ENCODE measurements at regions not wholly inside any gene's neighbourhood (a gene's known extent, or its start where the extent isn't known, plus 50 kb on each side); places are given as distances from the start of the nearest gene placed in this dataset.
"Not testable (repeated sequence)": the region's sequence is repeated elsewhere in the genome, so short reads cannot be mapped to it uniquely, and the experiment has no call there.

DNA sequence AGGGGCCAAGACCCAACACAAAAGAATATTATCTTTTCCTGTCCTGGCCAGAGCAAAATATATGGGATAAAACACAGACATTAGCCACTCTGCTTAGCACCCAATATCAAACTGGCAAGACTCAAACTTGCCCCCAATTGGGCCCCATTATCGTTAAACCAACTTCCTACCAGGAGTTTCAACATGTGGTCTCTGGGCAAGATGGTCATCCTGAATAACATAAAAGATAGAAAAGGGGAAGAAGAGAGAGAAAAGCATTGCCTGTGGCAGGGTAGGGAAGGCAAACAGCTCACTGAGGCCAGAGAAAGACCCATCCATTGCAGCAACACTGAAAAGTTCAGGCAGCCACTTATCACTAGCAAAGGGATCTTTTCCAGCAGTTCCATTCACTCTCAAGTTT lies 502.1 kb downstream of the KIF2B start:
- in situ Hi-C loops (cut with HindIII; ENCODE audit: low sequenced_read_pairs): no loop called here

DNA sequence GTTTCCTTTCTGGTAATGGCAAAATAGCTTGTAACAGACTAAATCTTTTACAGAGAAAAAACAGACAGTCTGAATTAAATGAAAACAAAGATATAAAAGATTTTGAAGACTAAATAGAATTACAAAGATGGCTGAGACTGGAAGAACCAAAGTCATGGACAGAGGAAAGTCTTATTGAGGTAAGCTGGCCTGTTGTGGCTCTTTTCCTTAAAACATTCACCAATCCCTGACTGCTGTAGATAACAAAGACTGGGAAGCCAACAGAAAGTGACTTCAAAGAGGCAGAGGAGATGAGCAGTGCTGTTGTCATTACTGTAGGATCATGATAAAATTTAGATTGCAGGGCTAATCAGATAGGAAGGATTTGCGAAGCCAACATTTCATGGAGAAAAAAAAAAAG lies 517.0 kb downstream of the KIF2B start:
- in situ Hi-C loops (cut with HindIII; ENCODE audit: low sequenced_read_pairs): no loop called here

DNA sequence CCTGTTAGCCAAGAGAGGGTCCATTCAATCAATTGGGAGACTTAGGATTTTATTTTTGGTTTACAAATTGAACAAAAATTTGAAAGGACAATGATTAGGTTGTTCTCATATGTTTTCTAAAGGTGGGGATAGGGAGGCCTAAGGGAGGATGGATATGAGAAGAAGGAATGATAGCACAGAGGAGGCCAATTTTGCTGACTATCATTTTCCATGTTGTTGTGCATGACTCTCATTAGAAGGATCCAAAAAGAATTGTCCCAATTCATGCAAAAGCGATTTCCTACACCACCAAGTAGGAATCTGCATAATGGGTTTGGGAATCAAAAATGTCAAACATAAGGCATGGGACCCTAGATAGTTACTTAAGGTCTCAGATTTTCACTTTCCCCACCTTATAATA lies 524.8 kb downstream of the KIF2B start:
- in situ Hi-C loops (cut with HindIII; ENCODE audit: low sequenced_read_pairs): no loop called here

DNA sequence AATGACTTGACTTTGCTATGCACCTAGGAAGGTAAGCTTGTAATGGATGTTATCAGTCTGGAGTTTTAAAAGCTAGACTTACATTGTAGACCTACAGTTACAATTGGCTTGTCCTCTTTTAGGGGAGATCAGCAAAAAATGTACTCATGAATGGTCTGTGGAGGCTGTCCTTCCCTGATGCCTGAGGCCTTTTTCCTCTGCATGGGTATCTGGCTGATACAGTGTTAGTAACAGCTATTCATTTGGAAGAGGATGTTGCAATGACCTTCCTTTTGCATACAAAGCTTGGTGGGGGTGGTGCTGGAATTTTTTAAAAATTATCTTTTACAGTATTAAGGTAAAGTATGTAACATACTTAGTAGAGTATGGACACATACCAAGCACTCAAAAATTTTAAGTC lies 525.5 kb downstream of the KIF2B start:
- in situ Hi-C loops (cut with HindIII; ENCODE audit: low sequenced_read_pairs): no loop called here

DNA sequence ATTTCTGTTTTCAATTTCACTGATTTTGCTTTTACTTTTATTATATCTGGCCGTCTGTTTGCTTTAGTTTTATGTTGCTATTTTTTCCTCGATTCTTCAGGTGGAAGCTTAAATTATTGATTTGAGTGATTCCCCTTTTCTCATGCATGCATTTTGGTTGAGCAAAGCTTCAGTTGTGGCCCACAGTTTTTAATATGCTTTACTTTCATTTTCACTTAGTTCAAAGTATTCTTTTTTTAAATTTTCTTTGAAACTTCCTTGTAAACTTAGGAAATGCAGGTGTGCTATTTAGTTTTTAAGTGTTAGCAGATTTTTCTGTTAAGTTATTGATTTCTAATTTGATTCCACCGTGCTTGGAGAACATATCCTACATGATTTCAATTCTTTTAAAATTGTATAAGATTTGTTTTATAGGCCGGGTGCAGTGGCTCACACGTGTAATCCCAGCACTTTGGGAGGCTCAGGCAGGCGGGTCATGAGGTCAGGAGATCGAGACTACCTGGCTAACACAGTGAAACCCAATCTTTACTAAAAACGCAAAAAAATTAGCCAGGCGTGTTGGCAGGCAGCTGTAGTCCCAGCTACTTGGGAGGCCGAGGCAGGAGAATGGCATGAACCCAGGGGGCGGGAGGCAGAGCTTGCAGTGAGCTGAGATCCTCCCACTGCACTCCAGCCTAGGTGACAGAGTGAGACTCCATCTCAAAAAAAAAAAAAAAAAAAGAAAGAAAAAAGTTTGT lies 531.2 kb downstream of the KIF2B start:
- in situ Hi-C loops (cut with HindIII; ENCODE audit: low sequenced_read_pairs): no loop called here

DNA sequence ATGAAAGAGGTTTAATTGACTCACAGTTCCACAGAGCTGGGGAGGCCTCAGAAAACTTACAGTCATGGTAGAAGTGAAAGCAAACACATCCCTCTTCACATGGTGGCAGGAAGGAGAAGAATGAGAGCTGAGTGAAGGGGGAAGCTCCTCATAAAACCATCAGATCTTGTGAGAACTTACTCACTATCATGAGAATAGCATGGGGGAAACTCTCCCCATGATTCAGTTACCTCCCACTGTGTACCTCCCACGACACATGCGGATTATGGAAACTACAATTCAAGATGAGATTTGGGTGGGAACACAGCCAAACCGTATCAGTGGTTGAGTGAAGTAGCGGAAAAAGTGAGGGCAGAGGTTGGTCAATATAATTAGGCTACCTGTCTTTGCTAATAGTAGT lies 538.3 kb downstream of the KIF2B start:
- in situ Hi-C loops (cut with HindIII; ENCODE audit: low sequenced_read_pairs): not testable (repeated sequence)

DNA sequence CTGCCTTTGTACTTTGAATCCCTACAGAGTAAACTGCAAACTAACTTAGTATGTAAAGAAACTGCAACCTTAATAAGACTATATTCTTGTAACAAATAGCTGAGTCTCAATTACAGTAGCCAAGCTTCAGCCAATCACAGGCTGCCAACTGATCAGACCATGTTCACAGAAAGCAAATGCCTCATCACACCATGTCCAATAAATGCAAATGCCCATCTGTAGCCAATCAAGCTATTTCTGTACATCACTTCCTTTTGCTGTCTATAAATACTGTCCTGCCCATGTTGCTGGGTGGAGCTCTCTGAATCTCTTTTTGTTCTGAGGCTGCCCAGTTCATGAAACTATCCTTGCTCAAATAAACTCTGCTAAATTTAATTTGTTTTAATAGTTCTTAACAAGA lies 531.7 kb upstream of the TOM1L1 start:
- in situ Hi-C loops (cut with HindIII; ENCODE audit: low sequenced_read_pairs): no loop called here

DNA sequence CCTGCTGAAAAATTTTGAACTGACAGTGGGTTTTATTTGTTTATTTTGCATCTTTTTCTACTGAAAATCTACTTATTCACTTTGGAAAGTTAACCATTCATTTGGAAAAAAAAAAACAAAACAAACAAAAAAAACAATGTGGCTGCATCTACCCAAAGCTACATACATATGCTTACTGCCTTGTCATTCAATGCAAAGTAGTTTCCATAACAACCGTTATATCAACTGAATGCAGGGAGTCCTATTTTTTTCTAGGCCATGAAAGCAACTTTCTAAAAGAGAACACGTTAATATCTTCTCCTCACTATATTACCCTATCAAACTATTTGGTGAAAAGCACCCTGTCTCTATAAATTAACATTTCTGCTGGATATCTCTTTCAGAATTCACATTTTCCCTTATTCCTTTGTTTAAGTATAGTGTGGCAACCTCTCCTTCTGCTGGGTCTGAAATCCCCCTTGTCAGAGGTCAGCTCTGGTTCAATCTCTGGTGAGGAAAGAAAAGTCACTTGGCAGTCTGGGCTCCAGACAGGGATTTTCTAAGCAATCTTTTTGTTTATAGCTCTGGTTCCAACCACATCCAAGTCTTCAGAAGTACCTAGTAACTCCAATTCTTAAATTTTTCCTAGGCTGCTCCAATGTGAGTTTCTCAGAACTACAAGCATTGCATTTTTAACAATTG lies 528.4 kb upstream of the TOM1L1 start:
- in situ Hi-C loops (cut with HindIII; ENCODE audit: low sequenced_read_pairs): no loop called here

DNA sequence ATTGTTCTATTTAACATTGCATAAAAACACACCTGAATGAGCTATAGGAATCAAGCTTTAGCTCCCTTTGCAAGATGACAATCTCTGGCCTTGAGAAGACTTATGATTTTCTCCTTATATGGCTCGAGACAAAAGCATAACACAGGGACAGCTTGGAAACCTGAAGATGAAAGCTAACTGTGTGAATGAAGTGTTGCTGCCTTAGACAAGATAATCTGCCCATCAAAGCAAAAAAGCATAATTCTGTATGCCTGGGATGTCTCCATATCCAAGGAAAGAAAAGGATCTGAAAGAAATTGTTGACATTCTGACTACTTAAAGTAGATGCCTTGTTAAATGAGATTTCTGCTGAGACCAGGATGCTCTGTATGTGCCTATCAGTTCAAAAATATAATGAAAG lies 526.7 kb upstream of the TOM1L1 start:
- in situ Hi-C loops (cut with HindIII; ENCODE audit: low sequenced_read_pairs): no loop called here

DNA sequence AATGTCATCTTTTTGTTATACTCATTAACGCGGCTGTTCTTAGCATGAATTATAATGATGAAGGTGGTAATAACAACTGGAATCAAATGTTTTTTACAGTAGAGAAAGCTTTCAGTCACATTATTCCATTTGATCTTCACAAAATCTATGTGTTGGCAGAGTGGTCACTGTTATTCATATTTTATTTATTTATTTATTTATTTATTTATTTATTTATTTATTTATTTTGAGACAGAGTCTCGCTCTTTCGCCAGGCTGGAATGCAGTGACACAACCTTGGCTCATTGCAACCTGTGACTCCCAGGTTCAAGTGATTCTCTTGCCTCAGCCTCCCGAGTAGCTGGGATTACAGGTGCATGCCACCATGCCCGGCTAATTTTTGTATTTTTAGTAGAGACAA lies 524.2 kb upstream of the TOM1L1 start:
- in situ Hi-C loops (cut with HindIII; ENCODE audit: low sequenced_read_pairs): not testable (repeated sequence)

DNA sequence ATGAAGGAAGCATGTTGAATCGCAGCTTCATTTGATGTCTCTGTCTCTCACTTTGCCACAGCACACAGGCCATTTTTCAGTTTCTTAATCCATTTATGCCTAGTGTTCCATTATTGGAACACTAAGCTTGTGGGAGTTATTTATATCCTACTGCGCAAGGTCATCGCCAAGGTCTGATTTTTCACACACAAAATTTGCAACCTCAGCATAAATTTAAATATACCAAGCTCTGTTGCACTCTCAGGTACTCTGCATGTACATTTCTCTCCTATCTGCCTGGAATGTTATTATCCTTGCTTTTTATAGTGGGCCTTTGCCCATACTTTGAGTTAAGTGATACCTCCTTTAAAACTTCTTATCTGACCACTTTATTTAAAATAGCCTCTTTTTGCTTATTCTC lies 519.2 kb upstream of the TOM1L1 start:
- in situ Hi-C loops (cut with HindIII; ENCODE audit: low sequenced_read_pairs): no loop called here

DNA sequence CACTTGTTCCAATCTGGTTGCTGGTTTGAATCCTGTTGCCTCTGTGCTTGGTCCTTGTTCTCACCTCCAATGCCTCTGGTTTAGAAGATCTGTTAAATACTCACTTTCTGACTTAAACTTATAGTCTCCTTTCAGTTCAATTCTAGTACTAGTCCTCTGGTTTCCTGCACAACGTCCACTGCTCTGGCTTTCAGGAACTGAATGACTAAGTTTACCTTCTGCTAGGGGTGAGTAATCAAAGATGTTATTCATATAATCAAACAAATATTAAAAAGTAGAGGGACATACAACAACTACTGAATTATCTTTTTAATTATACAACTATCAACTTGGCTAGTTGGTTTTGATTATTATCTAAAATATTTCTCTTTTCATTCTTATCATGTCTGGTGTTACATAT lies 496.4 kb upstream of the TOM1L1 start:
- in situ Hi-C loops (cut with HindIII; ENCODE audit: low sequenced_read_pairs): no loop called here

DNA sequence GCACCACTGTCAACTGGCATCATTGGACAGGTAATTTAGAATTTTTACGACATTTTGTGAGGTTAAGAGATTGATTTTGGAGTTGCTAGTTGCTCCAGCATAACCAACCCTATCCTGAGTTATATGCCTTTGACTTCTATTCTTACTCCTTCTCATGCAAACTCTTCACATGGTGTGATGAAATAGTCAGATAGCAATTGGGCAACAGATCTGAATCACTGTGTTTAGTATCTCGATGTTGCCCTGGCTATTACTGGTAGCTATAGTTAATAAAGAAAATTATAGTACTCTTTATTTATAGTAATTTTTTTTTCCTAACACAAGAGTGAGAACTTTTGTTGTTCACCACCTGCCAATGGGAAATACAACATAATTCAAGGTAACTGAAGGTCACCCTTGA lies 494.8 kb upstream of the TOM1L1 start:
- in situ Hi-C loops (cut with HindIII; ENCODE audit: low sequenced_read_pairs): no loop called here

DNA sequence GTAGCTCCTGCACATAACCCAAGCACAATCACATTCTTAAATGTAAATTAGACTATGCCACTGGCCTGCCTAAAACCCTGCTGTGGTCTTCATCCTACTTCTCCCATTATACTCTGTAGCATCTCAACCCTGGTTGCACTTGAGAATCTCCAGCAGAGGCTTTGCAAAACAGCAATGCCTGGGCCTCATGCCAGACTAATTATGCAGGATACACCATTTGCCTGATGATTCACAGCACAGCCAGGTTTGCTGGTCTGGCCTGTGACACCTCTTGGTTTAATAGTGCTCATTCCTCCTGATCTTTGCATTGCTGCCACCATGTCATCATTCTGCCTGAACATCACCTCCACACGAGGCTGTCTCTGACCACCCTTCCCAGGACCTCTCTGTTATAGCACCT lies 491.9 kb upstream of the TOM1L1 start:
- in situ Hi-C loops (cut with HindIII; ENCODE audit: low sequenced_read_pairs): no loop called here

DNA sequence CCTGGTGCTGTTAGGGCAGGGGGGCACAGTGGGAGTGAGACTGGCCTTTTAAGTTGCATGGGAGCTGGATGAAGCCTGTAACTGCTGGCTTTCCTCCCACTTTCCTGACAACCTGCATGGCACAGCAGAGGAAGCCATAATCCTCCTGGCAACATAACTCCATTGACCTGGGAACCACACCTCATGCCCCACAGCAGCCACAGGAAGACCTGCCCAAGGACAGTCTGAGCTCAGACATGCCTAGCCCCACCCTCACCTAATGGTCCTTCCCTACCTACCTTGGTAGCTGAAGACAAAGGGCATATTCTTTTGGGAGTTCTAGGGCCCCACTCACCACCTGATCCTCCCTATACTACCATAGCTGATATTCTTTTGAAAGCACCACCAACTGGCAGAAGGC lies 482.2 kb upstream of the TOM1L1 start:
- in situ Hi-C loops (cut with HindIII; ENCODE audit: low sequenced_read_pairs): no loop called here

DNA sequence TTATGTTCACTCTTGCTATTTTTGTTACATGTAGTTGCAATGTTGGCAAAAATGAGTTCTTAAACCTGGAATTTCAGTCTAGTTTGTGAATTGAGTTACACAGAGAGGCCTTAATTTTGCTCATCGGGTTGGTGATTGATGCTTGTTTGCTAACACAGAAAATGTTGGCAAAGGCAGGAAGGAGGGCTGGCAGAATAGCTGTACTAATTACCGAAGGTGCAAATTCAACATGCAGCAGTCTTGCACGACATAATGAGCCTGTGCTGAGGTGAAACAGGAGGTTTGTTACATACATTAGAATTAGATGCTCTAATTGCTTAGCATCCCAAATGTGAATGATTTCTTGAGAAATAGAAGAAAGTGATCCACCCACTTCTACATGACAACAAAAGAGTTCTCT lies 475.0 kb upstream of the TOM1L1 start:
- in situ Hi-C loops (cut with HindIII; ENCODE audit: low sequenced_read_pairs): no loop called here

DNA sequence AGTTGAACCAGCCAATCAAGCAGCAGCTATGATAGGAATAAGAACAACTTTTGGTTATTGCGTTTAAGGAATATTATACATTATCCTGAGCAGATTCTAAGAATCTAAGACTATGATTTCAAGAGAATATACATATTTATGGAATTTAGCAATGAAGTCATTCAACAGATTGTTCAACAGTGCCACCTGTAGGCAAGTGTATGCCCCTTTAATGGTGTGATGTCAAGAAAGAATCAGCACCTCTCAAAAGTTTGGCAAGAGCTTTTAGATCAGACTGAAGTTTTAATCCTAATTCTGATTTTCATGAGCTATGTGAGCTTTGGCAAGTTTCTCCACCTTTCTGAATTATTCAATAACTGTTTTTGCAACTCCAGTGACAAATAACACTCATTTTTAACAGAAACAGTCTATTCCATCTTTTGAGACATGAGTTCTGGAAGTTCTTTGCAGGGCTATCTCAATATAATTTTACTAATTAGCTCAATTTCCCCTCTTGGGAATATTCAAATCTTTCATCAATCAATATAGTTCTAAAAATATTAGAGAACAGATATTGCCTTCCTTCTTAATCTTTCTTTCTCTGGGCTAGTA lies 474.3 kb upstream of the TOM1L1 start:
- in situ Hi-C loops (cut with HindIII; ENCODE audit: low sequenced_read_pairs): no loop called here

DNA sequence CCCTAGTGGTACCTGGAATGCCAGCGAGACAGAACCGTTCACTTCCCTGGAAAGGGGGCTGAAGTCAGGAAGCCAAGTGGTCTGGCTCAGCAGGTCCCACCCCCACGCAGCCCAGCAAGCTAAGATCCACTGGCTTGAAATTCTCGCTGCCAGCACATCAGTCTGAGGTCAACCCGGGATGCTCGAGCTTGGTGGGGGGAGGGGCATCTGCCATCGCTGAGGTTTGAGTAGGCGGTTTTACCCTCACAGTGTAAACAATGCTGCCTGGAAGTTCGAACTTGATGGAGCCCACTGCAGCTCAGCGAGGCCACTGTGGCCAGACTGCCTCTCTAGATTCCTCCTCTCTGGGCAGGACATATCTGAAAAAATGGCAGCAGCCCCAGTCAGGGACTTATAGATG lies 464.7 kb upstream of the TOM1L1 start:
- in situ Hi-C loops (cut with HindIII; ENCODE audit: low sequenced_read_pairs): no loop called here

DNA sequence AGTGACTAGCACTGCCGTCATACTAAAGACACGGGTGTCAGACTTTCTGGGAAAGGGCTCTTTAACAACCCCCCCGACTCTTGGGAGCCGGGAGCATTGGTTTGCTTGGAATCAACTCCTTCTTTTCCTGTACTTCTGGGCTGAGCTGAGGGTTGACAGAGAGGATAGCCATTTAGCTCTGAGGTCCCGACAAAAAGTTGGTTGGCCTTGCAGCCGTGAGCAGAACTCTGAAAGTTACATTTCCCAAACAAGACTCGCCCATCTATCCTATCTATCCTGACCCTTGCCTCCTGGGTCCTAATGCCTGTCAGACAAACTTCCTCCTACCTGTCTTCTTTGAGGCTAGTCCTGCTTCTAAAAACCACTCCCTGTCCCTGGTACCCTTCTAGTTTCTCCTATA lies 460.8 kb upstream of the TOM1L1 start:
- in situ Hi-C loops (cut with HindIII; ENCODE audit: low sequenced_read_pairs): no loop called here

DNA sequence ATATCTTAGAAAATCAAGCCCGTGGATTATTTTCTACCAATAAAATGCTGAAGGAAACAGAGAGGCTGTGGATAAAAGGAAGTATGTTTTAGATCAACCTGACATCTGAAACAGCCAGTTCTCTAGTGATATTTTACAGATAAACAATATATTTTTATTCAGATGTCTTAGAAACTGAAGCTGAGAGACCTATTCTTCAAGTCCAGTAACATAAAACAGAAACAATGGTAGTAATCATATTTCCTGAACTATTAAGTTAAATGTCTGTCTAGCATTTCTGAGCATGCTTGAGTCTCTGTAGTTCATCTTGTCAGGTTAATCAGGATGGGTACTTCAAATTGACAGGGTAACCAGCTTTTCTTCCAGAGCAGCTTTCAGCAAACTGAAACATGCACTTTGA lies 449.6 kb upstream of the TOM1L1 start:
- in situ Hi-C loops (cut with HindIII; ENCODE audit: low sequenced_read_pairs): no loop called here

DNA sequence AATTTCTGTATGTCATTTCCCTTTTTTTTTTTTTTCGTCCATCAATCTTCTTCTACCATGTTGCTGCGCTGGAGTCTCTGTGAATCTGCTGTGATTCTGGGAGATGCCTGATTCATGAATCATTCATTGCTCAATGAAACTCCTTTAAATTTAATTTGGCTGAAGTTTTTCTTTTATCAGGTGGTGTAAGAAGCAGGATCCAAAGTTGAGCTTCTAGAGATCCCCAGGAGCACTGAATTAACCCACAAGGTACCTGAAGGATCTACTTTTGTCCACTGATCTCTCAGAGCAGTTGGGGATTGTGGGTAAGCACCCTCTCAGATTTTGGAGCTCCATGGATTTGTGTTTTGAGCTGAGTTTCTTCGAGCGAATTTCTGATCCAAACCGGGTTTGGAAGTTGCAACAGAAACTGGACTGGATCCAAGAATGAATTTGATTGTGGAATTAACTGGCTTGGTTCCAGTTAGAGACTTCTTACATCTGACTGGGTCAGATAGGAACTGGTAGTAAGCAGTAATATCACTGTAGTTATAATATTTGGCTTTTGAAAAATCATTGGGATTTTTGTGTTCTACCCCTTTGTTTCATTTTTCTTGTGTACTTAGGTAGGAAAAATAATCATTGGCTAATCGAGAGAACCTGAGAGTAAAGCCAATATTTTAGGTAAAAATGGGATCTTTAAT lies 447.8 kb upstream of the TOM1L1 start:
- in situ Hi-C loops (cut with HindIII; ENCODE audit: low sequenced_read_pairs): no loop called here
